Putamen (tissue), 1 donor: ENCODE measurements at regions not wholly inside any gene's neighbourhood (a gene's known extent, or its start where the extent isn't known, plus 50 kb on each side); places are given as distances from the start of the nearest gene placed in this dataset.
"Not testable (repeated sequence)": the region's sequence is repeated elsewhere in the genome, so short reads cannot be mapped to it uniquely, and the experiment has no call there.

Source experiments
- DNase-seq: peaks from one replicate; pipeline ENCODE4 v3.0.0-alpha.2; 2016; ENCODE audit warnings: low spot score

GRCh38 chr7:109752068-109752467, 1182.4 kb downstream of the DNAJB9 start:
- no peak for DNase-seq

GRCh38 chr7:109757713-109758112, 1188.0 kb downstream of the DNAJB9 start:
- DNase-seq = no peak

DNA sequence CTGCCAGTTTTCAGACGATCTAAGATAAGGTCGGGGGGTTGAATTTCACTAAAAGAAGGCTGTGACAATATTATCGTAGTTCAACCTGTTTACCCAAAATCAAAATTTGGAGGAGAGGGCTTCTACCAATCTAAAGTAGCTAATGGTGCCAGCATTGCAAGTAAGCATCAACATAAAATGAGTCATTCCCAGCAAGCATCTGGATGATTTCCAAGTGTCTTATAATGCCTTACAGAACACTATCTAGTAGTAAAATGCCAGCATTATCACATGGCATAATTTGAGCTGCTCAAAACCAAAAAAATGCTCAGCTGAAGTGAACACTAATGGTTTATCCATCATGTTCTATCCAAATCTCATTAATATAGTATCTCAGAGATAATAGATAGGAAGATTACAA, 1193.9 kb downstream of the DNAJB9 start:
- DNase-seq = no peak

DNA sequence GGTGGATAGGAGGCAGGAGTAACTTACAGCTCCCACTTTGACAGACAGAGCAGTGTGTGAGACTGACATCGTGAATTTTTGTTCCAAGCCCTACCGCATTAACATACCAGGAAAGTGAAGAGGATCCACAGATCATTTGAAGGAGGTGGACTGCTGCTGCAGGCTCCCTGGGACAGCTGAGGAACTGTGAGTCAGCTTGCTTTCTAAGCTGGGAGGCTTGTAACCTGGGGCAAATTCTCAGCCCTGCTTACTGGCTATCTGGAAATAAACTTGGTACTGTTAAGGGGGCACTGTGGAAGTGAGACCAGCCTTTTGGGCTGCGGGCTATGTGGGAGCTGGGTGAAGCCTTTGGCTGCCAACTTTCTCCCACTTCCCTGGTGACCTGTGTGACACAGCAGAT, 1202.5 kb downstream of the DNAJB9 start:
- DNase-seq = no peak

GRCh38 chr7:109782806-109783205, 1213.1 kb downstream of the DNAJB9 start:
- DNase-seq = no peak

DNA sequence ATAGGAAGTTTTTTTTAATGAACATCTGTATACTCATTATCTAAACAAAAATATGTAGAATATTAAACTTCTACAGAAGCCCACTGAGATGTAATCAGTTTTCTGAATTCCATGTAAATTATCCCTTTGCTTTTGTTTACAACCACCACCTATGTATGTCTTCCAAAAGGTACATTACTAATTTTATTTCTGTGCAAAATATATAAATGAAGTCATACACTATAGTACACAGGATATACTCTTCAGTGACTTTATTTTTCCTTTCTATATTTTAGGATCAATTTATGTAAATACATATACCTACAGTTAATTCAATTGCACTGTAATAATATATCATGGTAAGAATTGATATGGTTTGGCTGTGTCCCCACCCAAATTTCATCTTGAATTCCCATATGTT, 1236.9 kb downstream of the DNAJB9 start:
- no peak for DNase-seq

- DNase-seq = no peak
These were observed 1251.5 kb downstream of the DNAJB9 start for GRCh38 chr7:109821156-109821555.

DNA sequence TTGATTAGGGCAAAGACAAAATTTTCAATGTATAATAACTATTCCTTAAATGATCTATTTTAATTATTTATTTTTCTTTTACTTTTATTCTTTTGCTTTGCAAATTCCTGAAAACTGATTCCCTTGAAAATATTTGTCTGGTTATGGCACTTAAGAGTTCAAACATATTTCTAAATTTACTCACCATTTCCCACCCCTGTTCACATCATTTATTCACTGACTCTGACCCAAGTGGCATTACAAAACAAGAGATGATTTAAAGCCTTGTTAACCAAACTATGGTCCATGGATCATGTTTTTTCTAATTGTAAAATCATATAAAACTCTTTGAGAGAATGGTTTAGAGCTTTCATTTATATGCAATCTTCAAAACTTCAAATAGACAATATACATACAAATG, 1256.1 kb upstream of the LRRN3 start:
- no peak for DNase-seq

- DNase-seq = no peak
These were observed 1255.3 kb upstream of the LRRN3 start for GRCh38 chr7:109835577-109835976.

DNA sequence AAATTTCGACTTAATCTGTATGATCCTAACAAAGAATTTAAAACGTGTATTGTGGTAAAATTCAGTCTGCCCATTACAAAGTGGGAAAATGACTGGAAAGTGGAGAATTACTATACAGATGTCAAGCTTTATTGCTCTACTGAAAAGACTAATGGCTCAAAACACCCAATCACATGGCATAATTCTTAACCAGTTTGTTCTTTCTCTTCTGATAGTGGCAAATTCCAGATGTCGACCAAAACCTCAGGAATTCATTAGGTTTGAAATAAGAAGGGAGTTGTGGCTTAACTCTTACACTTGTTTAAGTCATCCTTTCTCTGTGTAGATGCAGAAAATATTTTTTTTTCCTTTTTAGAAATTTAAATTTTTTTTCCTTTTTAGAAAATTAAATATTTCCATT, 1254.9 kb upstream of the LRRN3 start:
- DNase-seq = no peak

- DNase-seq = no peak
These were observed 1248.5 kb upstream of the LRRN3 start for GRCh38 chr7:109842386-109842785.

GRCh38 chr7:109844362-109844761, 1246.6 kb upstream of the LRRN3 start:
- DNase-seq = no peak

DNA sequence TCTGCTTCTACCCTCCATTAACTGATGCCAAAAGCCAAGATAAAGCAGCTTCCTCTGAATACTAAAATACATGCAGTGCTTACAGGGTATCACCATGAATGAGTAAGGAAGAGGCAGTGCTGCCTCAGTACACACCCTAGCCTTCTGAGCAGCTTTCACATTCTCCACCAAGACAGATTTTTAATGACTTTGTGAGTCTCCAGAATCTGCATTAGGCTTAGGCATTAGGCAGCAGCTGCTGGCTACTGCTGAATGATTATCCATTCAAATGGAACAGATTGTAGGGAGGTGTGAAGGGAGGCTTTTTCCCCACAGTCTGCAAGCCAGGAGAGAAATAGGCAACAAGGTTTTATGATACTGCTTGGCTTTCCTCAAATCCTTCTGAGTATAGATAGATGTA, 1226.7 kb upstream of the LRRN3 start:
- DNase-seq = no peak

GRCh38 chr7:109868215-109868860, 1222.6 kb upstream of the LRRN3 start:
- DNase-seq = no peak

GRCh38 chr7:109873296-109873695, 1217.6 kb upstream of the LRRN3 start:
- DNase-seq = no peak

GRCh38 chr7:109879287-109879828, 1211.6 kb upstream of the LRRN3 start:
- no peak for DNase-seq

- no peak for DNase-seq
These were observed 1200.3 kb upstream of the LRRN3 start for GRCh38 chr7:109890622-109891021.

- no peak for DNase-seq
These were observed 1197.7 kb upstream of the LRRN3 start for GRCh38 chr7:109893231-109893630.

DNA sequence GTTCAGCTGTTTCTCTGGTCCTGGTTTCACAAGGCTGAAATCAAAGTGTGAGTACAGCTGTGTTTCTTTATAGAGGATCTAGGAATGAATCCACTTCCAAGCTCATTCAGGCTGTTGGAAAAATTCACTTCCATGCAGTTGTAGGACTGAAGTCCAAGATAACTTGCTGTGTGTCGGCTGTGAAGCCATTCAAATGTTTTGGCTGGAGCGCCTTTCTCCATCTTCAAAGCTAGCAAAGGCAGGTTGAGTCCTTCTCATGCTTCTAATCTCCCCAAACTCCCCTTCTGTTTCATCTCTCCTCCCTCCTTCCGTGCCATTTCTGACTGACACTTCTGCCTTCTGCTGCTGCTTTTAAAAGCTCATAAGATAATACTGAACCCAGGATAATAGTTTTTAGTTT, 1195.4 kb upstream of the LRRN3 start:
- DNase-seq = no peak

- no peak for DNase-seq
These were observed 1189.0 kb upstream of the LRRN3 start for GRCh38 chr7:109901926-109902325.

GRCh38 chr7:109905368-109906065, 1185.4 kb upstream of the LRRN3 start:
- not testable (repeated sequence) for DNase-seq

DNA sequence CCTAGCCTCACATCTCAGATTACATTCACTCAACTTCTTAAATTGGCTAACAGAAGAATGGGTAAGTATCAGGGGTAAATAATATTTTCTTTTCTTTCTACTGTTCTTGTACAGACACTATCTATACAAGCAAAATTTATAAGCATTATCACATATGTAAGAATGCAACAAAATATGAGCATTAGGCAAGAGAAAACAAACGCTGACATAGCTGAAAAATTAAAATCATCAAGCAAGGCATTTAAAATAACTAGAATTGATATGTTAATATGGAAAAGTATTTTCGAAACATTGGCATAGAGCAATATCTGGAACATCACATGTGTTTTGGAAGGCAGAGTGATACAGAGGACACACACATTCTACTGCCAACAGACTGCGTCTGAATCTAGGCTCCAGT, 1175.3 kb upstream of the LRRN3 start:
- no peak for DNase-seq

DNA sequence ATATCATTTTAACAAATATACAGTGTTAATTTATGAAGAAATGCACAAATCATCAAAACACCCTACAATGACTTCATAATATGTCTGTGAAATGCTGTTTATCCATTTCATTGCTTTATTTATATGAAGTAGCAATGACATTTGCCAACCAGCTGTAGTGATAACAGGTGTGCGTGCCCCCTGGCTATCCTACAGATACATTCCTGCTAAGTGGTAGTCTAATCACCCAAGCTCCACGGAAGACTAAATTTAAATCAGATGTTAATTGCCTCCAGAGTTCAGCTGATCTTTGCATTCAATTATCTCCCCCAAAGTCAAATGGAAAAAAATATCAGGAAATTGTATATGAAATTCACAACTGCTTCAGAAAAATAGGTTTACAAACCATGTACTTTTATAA, 1164.2 kb upstream of the LRRN3 start:
- DNase-seq = no peak

- no peak for DNase-seq
These were observed 1160.9 kb upstream of the LRRN3 start for GRCh38 chr7:109930049-109930448.
